GM19397 (cell line): ENCODE measurements at regions not wholly inside any gene's neighbourhood (a gene's known extent, or its start where the extent isn't known, plus 50 kb on each side); places are given as distances from the start of the nearest gene placed in this dataset.

Experiments
- ATAC-seq: cut with Tn5 transposase; IDR thresholded peaks from one replicate; pipeline ENCODE4 v1.9.1; 2021; ENCODE audit warnings: mild to moderate bottlenecking, moderate library complexity; ENCODE audit not compliant: unreplicated experiment

- peak; percentile 95 for ATAC-seq
Measured at GRCh38 chr5:167819406-167819805, 472.0 kb upstream of the WWC1 start.

- ATAC-seq: no peak
Measured at GRCh38 chr5:167820101-167820990, 471.1 kb upstream of the WWC1 start.

- no peak for ATAC-seq
Measured at GRCh38 chr5:167821151-167821550, 470.3 kb upstream of the WWC1 start.

DNA sequence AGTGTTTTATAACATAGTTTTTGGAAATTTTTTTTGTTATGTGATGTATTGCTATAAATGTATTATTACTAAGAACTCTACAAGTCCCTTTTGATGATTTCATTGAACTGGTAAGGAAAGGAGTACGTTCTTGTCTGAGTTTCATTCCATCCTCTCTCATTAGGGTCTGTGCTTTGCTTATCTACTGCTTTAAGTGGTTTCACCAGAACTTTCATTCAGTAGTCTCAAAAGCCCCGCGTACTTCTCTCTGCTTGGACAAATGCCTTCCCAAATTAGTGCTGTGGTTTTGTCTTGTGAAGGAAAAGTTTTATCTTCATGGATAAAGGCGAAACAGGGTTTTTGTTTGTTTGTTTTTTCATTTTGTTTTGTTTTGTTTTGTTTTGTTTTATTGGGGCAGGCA, 469.8 kb upstream of the WWC1 start:
- no peak for ATAC-seq

GRCh38 chr5:167822241-167822640, 469.2 kb upstream of the WWC1 start:
- ATAC-seq: no peak

GRCh38 chr5:167823405-167823804, 468.0 kb upstream of the WWC1 start:
- ATAC-seq: no peak

GRCh38 chr5:167827766-167828165, 463.7 kb upstream of the WWC1 start:
- ATAC-seq: no peak

DNA sequence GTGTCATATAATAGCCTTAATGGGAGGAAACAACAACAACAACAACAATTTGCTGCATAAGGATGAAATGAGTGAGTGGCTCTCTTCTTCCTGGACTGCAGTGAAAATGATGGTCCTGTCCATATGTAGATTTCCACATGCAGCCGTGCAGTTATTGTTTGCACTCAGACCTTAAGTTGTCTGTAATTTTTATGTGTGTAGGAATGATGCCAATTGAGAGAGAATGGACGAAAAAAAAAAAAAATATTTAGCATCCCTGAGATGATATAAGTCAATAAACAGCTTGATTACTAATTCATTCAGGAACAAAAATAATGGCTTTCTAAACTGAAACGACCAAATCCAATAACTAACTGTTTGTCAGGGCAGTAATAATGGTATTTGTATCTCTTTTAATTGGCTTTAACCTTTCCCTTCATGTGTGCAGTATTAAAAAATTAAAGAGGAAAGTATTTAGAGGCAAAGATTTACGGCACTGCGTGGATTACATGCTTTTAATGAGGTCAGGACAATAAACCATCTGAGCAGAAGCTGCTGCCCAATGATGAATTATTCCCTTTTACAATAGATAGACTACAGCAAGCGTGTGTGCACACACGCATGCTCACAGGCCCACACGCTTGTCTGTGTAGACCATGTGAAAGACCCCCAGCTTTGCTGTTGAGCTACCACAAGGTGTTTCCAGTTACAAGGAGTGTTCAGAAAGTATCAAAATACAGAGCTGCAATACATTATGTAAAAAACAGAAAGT, 459.5 kb upstream of the WWC1 start:
- no peak for ATAC-seq

DNA sequence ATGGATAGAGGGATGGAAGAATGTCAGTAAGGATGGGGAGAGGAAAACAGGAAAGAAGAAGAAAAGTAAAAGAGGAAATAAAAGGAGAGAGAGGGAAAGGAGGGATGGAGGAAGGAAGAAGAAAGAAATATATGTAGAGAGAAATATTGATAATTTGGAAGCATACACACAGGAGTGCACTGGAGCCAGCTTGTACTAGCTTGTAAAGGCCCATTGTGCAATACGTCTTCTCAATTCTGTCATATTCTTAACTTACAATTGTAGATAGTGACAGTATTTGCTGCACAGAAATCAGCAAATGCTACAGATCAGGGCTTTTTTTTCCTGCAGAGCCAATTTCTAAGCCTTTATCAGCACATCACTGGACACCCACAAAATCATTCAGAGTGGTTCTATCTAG, 458.8 kb upstream of the WWC1 start:
- no peak for ATAC-seq

DNA sequence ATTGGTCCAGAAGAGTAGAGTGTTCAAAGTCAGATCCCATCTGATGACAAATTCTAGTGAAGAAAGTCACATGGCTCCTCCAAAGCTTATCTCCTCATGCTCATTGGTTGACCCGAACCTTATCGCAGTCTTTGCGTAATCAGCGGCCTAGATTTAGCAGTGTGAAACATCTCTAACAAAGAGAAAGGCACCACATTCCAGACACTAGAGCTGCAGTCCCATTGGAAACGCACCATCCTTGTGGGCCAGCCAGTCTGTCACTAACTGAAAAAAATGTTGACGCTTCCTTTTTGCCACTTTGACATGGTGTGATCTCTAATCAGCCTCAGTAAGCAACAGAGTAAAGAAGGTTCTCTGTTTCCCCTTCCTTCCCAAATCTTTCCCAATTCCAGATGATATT, 458.0 kb upstream of the WWC1 start:
- no peak for ATAC-seq

DNA sequence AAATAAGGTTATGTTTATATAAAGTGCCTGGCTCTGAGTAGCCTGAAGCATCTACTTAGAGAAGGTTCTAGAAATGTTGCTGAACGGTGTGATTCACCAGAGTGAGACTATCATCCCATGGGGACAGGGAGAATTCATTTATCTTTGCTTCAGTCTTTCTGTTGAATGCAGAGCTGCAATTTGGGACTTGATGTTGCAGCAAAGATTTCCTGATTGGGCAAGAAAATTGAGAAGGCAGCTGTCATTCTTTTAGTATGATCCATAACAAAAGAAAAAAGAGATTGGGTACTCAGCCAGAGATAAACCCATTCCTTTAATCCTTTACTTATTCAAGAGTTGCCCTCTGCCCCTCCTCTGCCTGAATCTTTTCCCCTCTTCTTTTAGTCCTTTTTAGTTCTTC, 456.3 kb upstream of the WWC1 start:
- no peak for ATAC-seq

DNA sequence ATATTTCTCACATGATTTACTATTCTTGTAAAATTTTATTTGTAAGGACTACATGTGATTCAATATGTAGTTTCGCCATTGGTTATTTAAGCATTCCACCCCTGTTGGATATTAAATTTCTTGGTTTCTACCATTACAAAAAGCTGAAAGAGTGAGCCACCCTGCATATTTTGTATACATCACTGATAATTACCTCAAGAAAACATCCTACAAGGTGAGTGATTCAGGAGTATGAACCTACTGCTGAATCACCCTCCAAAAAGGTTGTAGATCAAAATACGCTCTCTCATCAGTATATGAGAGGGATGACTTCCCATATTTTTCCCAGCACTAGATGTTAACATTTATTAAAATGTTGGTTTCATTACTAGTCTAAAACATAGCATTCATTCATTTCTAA, 454.3 kb upstream of the WWC1 start:
- ATAC-seq: no peak

DNA sequence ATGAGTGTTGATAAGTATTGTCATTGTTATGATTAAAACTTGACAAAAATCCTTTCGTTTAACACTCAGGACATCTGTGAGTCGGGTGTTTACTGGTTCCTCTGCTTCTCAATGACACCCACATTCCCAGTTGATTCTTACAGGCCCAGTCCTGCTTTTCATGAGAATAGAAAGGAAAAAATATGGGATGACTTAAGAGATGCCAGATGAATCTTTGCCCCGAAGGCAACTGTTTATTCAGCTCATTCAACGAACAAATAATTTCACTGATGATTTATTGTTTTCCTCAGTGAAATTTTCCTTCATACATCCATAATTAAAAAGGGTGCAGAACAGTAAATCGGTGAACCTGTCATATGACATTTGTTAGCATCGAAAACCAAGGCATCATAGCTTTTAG, 452.4 kb upstream of the WWC1 start:
- no peak for ATAC-seq

DNA sequence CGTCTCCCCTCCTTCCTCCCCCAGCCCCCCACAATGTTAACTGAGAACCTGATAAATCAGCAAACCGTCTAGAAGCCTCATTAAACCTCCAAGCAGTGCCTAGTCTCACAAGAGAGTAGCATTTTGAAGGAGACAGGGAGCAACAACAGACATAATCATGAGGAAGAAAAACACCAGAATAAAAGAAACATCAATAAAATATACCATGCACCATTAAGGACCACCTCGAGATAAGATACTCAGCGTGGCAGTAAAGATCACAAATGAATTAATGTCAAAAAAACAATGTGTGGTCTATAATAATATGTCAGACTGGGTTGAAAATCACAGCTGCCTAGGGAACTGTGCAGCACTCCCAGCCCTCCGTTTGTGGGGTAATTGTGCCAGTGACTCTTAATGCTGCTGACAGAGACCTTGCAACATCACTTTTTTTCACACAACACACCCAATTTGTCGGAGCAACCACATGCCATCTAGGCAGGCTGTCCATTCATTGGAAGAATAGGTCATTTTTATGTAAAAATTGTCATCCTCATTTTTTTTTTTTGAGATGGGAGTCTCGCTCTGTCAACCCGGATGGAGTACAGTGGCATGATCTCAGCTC, 450.8 kb upstream of the WWC1 start:
- no peak for ATAC-seq

DNA sequence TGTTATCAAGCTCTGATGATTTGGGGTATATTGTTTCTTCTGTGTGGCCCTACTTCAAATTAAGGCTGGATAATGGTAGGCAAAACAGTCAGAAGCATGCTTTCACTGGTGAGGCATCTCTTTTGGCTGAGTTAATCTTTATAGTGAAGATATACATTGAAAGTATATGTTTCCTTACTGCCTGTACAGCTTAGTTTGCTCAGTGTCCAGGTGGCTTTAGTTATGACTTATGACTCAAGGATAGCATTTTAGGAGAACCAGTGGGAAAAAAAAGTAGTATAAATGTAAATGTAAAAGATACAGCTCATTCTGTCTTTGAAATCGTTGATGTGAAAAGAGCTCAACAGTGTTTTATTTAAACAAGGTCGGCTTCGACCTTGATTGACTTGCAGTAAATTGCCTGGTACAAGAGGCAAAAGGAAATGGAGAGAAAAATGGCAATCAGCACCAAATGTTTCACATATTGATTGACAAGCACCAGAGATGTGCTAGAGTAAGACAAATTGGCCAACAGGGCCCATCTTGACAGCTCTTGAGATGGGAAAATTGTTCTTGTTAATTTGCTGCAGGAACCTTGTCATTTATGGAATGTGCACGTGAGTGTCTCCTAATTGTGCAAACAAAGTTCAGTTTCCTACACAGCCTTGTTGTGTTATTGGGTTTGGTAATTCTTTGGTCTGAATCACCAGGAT, 447.4 kb upstream of the WWC1 start:
- no peak for ATAC-seq

DNA sequence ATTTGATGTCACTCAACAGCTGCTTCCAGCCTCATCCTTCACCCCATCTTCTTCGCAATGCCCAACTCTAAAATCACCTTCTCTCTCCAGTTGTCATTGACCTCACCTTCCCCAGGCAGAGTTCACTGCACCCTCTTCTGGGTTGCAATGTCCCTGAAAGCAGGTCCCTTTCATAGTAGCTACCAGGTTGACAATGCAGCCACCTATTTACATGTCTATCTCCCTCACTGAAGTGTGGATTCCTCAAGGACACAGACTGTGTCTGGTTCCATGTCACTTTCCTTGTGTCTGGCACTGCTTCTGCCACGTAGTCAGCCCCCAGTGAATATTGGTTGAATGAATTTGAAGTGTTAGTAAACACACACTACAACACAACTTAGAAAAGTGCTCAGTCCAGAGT, 445.5 kb upstream of the WWC1 start:
- ATAC-seq: no peak

DNA sequence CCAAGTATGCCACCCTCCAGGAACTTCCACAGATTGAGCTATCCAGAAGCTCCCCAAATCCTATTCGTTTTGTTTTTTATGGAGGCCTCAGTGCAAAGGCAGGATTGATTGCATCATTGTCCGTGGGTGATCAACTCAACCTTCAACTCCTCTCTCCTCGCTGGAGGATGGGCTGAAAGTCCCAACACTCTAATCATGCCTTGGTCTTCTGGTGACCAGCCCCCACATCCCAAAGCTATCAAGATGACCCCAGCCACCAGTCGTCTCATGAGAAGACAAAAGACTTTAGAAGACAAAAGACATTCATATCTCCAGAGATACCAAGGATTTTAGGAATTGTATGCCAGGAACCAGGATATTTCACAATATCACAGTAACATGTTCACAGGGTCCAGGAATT, 441.6 kb upstream of the WWC1 start:
- no peak for ATAC-seq

- ATAC-seq: no peak
Measured at GRCh38 chr5:167850911-167851310, 440.5 kb upstream of the WWC1 start.

DNA sequence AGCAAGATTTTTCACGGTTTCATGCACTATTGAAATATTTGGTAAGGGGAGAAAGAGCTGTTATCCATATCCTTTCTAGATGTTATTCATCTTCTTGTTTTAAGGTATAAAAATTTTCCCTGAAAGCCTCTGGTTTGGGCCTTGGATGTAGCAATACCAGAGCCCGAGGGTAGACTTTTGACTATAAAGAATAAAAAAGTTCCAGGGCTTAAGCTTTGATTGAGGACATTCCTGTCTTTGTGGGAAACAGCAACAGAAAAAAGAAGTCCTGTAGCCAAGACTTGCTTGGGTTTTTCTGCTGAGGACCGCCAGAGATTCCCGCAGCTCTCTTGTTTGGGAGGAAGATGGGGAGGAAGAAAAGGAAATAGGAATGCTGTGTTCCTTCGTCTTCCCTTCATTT, 440.0 kb upstream of the WWC1 start:
- ATAC-seq: no peak

GRCh38 chr5:167852515-167852914, 438.9 kb upstream of the WWC1 start:
- no peak for ATAC-seq

GRCh38 chr5:167853421-167853820, 438.0 kb upstream of the WWC1 start:
- no peak for ATAC-seq
